Activated B cell treated with CpG ODN at 0.5 μM for 24 hours (primary cell): ENCODE measurements at regions not wholly inside any gene's neighbourhood (a gene's known extent, or its start where the extent isn't known, plus 50 kb on each side); places are given as distances from the start of the nearest gene placed in this dataset.

Experiments
- ATAC-seq: fragments of 200-7000 bp; cut with Tn5 transposase; one replicate; pipeline ENCODE4 v1.10.0; 2021; ENCODE audit warnings: low read depth, mild to moderate bottlenecking, moderate library complexity
- CTCF ChIA-PET: fragments of 350-600 bp; sonication (Branson Sonifier 250); formaldehyde crosslinking; loops from one replicate; lab custom pipeline; 2021; ENCODE audit warnings: antibody characterized with exemption; lab: Charles Lee
- POLR2A ChIA-PET: fragments of 350-600 bp; sonication (Branson Sonifier 250); formaldehyde crosslinking; loops from one replicate; lab custom pipeline; 2021; ENCODE audit warnings: antibody characterized with exemption; lab: Charles Lee
- DNase-seq: peaks from one replicate; pipeline ENCODE4 v3.0.0; 2022
- H3K27ac Mint-ChIP-seq: one replicate; pipeline ENCODE4 v1.8.0; 2020; ENCODE audit warnings: mixed read lengths
- H3K27me3 Mint-ChIP-seq: one replicate; pipeline ENCODE4 v1.8.0; 2021; ENCODE audit warnings: mixed read lengths
- H3K36me3 Mint-ChIP-seq: one replicate; pipeline ENCODE4 v1.8.0; 2021; ENCODE audit warnings: low read depth, mixed read lengths
- H3K4me1 Mint-ChIP-seq: one replicate; pipeline ENCODE4 v1.8.0; 2021; ENCODE audit warnings: mixed read lengths
- H3K4me3 Mint-ChIP-seq: one replicate; pipeline ENCODE4 v1.8.0; 2020; ENCODE audit warnings: mild to moderate bottlenecking, mixed read lengths
- H3K9me3 Mint-ChIP-seq: one replicate; pipeline ENCODE4 v1.8.0; 2020; ENCODE audit warnings: mixed read lengths
- intact Hi-C: fragments of 100-400 bp; cut with micrococcal nuclease; formaldehyde crosslinking; loops from one replicate; pipeline ENCODE4 v1.15.1; 2024
- TF ChIP-seq, protein P1 (sequence below): fragments of 200-600 bp; IDR thresholded peaks from one replicate; pipeline ENCODE4 v1.8.0; 2022; ENCODE audit warnings: antibody characterized with exemption, mild to moderate bottlenecking

DNA sequence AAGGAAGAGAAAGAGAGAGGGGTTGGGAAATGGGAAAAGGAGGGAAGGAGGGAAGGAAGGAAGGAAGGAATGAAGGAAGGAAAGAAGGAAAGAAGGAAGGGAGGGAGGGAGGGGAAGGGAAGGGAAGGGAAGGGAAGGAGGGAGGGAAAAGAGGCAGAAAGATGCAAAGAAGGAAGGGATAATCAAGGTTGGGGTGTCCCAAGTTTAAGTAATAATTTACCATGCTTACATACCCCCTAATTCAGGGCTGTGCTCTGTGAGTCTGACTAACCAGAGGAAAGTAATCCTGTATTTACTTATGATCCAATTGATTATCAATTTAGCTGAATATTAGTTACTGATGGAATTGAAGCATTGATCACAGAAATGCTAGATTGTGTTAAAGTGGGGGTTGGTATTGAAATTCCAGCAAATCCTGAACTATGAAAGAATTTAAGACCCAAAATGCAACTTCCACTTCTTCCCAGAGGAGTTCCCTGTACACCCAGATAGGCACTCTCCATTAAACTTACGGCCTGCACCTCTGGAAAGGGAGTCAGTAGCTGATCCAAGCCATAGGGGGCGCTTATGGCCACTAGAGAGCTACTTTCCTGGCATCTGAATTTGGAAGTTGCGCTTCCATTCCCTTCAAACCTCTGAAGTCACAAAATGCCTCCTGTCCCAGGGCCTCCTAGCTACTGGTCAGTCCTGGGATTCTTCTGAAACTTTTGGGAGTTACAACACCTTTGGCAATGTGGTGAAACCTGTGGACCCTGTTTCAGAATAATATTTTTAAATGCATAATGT, 162.7 kb upstream of the PWP1 start:
- TF ChIP-seq, protein P1, sequence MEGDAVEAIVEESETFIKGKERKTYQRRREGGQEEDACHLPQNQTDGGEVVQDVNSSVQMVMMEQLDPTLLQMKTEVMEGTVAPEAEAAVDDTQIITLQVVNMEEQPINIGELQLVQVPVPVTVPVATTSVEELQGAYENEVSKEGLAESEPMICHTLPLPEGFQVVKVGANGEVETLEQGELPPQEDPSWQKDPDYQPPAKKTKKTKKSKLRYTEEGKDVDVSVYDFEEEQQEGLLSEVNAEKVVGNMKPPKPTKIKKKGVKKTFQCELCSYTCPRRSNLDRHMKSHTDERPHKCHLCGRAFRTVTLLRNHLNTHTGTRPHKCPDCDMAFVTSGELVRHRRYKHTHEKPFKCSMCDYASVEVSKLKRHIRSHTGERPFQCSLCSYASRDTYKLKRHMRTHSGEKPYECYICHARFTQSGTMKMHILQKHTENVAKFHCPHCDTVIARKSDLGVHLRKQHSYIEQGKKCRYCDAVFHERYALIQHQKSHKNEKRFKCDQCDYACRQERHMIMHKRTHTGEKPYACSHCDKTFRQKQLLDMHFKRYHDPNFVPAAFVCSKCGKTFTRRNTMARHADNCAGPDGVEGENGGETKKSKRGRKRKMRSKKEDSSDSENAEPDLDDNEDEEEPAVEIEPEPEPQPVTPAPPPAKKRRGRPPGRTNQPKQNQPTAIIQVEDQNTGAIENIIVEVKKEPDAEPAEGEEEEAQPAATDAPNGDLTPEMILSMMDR = no peak
- H3K4me3 Mint-ChIP-seq = no peak overlapping the region
- no peaks in the 10 kb centered on the region for H3K4me1 Mint-ChIP-seq
- H3K9me3 Mint-ChIP-seq = peaks cover 4% of the 10 kb centered on the region
- H3K27ac Mint-ChIP-seq = no peak overlapping the region
- no peaks in the 10 kb centered on the region for H3K27me3 Mint-ChIP-seq
- intact Hi-C loops = no loop called here
- DNase-seq (no peak), ATAC-seq (no peak)
- ChIA-PET POLR2A (no interaction called here), CTCF (no interaction called here)
- H3K36me3 Mint-ChIP-seq = no peaks in the 10 kb centered on the region

DNA sequence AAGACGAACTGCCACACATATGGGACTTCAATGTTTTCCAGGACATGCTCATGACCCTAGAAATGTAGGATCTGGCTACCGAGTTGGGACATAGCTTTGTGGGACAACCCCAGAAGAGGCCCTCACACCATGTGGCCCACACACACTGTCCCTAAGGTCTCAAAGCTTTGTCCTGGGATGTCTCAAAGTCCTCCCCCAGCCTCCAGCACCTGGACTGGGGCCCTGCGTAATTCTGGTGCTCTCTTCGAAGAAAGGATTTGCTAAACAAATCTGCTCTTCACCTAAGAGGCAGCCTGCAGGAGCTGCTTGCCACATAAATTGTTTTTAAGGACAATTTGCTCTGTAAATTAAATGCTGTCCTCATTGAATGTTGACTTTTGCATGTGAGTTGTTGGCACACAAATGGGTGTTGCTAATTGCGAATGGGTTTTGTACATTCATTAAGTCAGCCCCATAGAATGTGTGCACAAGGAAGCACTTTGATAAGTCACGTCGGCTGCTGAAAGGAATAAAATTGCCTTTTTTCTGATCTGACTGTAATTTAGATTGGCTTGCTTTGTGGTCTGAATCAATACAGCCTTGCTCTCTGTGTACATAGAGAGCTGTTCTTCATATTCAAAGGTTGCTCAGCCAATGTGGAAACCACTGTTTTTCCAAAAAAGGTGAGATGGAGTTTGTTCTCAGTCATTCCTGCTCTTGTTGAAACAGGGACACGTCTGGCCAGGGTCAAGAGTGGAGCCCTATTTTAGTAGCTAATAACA, 161.6 kb upstream of the PWP1 start:
- H3K36me3 Mint-ChIP-seq = no peaks in the 10 kb centered on the region
- H3K27me3 Mint-ChIP-seq = no peaks in the 10 kb centered on the region
- TF ChIP-seq, protein P1 = no peak
- peaks cover 4% of the 10 kb centered on the region for H3K9me3 Mint-ChIP-seq
- ChIA-PET POLR2A (no interaction called here), CTCF (no interaction called here)
- no peaks in the 10 kb centered on the region for H3K4me1 Mint-ChIP-seq
- ATAC-seq (no peak), DNase-seq (no peak)
- H3K27ac Mint-ChIP-seq = no peak overlapping the region
- no peak overlapping the region for H3K4me3 Mint-ChIP-seq
- intact Hi-C loops = no loop called here

DNA sequence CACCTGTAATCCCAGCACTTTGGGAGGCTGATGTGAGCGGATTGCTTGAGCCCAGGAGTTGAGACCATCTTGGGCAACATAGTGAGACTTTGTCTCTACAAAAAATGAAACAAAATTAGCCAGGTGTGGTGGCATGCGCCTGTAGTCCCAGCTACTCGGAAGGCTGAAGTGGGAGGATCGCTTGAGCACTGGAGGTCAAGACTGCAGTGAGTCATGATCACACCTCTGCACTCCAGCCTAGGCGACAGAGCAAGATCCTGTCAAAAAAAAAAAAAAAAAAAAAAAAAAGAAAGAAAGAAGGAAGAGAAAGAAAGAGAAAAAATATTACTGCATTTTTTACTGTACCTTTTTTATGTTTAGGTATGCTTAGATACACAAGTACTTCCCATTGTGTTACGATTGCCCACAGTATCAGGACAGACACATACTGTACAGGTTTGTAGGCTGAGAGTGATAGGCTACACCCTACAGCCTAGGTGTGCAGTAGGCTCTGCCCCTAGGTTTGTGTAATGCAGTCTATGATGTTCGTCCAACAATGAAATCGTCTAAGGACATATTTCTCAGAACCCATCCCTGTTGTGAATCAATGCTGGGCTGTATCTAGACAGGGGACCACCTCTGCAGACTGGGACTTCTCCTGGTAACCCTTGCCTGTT, 160.4 kb upstream of the PWP1 start:
- no peak for DNase-seq
- ChIA-PET CTCF (no interaction called here), POLR2A (no interaction called here)
- intact Hi-C loops = no loop called here
- no peak for ATAC-seq
- Mint-ChIP-seq H3K9me3 (peaks cover 4% of the 10 kb centered on the region), H3K4me1 (no peaks in the 10 kb centered on the region), H3K27me3 (no peaks in the 10 kb centered on the region), H3K4me3 (no peak overlapping the region), H3K36me3 (no peaks in the 10 kb centered on the region), H3K27ac (no peak overlapping the region)
- TF ChIP-seq, protein P1 = no peak

DNA sequence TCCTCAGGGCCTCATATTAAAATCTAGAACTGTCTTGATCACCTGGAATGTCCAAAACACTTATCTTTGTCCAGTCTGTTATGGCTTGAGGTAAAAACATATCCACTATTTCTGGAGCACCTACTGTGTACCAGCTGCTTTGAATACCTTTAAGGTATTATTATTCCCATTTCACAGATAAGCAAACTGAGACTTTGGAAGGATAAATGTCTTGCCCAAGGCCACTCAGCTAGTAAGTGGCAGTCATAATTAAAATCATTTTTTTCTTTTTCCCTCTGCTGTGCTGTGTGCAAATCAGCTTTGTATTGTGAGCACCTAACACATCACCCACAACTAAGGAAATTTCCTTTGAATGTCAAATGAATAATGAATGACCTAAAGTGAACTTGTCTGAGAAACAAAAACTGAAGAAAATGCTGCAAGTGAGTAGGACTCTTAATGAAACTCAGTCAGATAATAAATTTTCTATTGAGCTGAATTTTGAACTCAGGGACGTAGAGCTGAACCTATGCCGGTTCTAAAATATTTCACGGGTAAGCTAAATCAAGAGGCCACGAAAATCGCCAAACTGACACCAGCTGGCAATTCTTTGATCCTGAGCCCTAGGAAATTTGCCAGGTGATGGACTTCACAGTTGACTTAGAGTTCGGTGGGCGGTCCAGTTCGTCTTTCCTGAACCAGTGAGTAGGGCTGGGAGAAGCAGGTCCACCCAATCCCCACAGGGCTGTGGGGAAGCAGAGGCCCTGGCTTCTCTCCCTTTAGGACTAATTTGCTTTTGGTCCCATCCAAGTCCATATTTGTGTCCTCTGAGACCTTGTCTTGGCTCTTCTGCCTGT, 159.7 kb upstream of the PWP1 start:
- no peaks in the 10 kb centered on the region for H3K36me3 Mint-ChIP-seq
- H3K9me3 Mint-ChIP-seq = peaks cover 4% of the 10 kb centered on the region
- intact Hi-C loops = no loop called here
- no peaks in the 10 kb centered on the region for H3K27me3 Mint-ChIP-seq
- DNase-seq (no peak), ATAC-seq (no peak)
- ChIA-PET POLR2A (no interaction called here), CTCF (no interaction called here)
- no peak overlapping the region for H3K4me3 Mint-ChIP-seq
- TF ChIP-seq, protein P1 = no peak
- no peak overlapping the region for H3K27ac Mint-ChIP-seq
- no peaks in the 10 kb centered on the region for H3K4me1 Mint-ChIP-seq
